H1 (cell line): ENCODE measurements at regions not wholly inside any gene's neighbourhood (a gene's known extent, or its start where the extent isn't known, plus 50 kb on each side); places are given as distances from the start of the nearest gene placed in this dataset.

Experiments used
- CTCF ChIA-PET: fragments of 300-600 bp; sonication (Branson Sonifier 250); formaldehyde crosslinking; loops from one replicate; lab custom pipeline; 2021; ENCODE audit not compliant: partially characterized antibody; lab: Charles Lee
- POLR2A ChIA-PET: fragments of 300-600 bp; sonication (Branson Sonifier 250); formaldehyde crosslinking; loops from one replicate; lab custom pipeline; 2021; ENCODE audit warnings: inconsistent platforms; ENCODE audit not compliant: partially characterized antibody; lab: Charles Lee
- DNase-seq, 2 experiments: peaks; one replicate each; pipeline versions ENCODE4 v3.0.0 to v3.0.0-alpha.2; 2010 to 2022; ENCODE audit warnings: low spot score in 2 of 2, low read depth in 1 of 2, mixed read lengths in 1 of 2
- FAIRE-seq: peaks from 2 replicates; lab custom pipeline; 2011; peaks lifted over from hg19 to GRCh38; lab: Jason Lieb, UNC
- H2AFZ ChIP-seq: 2 replicates; pipeline ENCODE4 v1.8.1; 2012; ENCODE audit warnings: low read length, inconsistent platforms
- H2AK5ac ChIP-seq: 2 replicates; pipeline ENCODE4 v1.6.1; 2013; ENCODE audit warnings: low read depth, low read length
- H2BK120ac ChIP-seq: replicated peaks from 2 replicates; pipeline ENCODE3; 2013; ENCODE audit warnings: low read depth, low read length, inconsistent platforms
- H2BK12ac ChIP-seq: 2 replicates; pipeline ENCODE4 v1.6.1; 2013; ENCODE audit warnings: low read depth, low read length
- H2BK15ac ChIP-seq: 2 replicates; pipeline ENCODE4 v1.6.1; 2013; ENCODE audit warnings: low read length
- H2BK20ac ChIP-seq: 2 replicates; pipeline ENCODE4 v1.6.1; 2013; ENCODE audit warnings: low read length
- H2BK5ac ChIP-seq: 2 replicates; pipeline ENCODE4 v1.6.1; 2013; ENCODE audit warnings: low read depth, low read length
- H3K14ac ChIP-seq: 2 replicates; pipeline ENCODE4 v1.6.1; 2013; ENCODE audit warnings: inconsistent platforms; ENCODE audit not compliant: insufficient read length
- H3K18ac ChIP-seq: 2 replicates; pipeline ENCODE4 v1.6.1; 2013; ENCODE audit warnings: low read length; ENCODE audit errors: extremely low read depth
- H3K23ac ChIP-seq: 2 replicates; pipeline ENCODE4 v1.6.1; 2013; ENCODE audit warnings: inconsistent platforms; ENCODE audit not compliant: insufficient read length
- H3K23me2 ChIP-seq: 2 replicates; pipeline ENCODE4 v1.6.1; 2013; ENCODE audit warnings: low read depth, low read length
- H3K27ac ChIP-seq: 2 replicates; pipeline ENCODE4 v1.6.1; 2011; ENCODE audit warnings: low read depth, low read length, inconsistent platforms
- H3K27me3 ChIP-seq, 4 experiments: replicated peaks in 1 of 4; 1 replicate in 1 of 4; 2 replicates in 3 of 4; pipeline versions ENCODE4 v1.6.1 to v1.8.1; 2011 to 2013; ENCODE audit warnings: low read length in 3 of 4, mild to moderate bottlenecking in 3 of 4, inconsistent platforms in 2 of 4, mixed read lengths in 2 of 4, moderate library complexity in 1 of 4; ENCODE audit not compliant: control insufficient read depth in 3 of 4, insufficient read depth in 3 of 4; ENCODE audit errors: extremely low read depth in 1 of 4
- H3K36me3 ChIP-seq, 4 experiments: 2 replicates each; pipeline versions ENCODE4 v1.6.1 to v1.8.1; 2011 to 2013; ENCODE audit warnings: mild to moderate bottlenecking in 4 of 4, low read length in 3 of 4, moderate library complexity in 2 of 4, control low read depth in 1 of 4, inconsistent platforms in 1 of 4; ENCODE audit not compliant: insufficient read depth in 4 of 4, control insufficient read depth in 2 of 4
- H3K4ac ChIP-seq: replicated peaks from 2 replicates; pipeline ENCODE3; 2013; ENCODE audit warnings: low read length, low read depth, mixed read lengths, inconsistent platforms; ENCODE audit not compliant: insufficient read length
- H3K4me1 ChIP-seq, 4 experiments: replicated peaks in 1 of 4; 1 replicate in 1 of 4; 2 replicates in 3 of 4; pipeline versions ENCODE4 v1.6.1 to v1.8.1; 2011 to 2013; ENCODE audit warnings: low read length in 3 of 4, inconsistent platforms in 2 of 4, mixed read lengths in 1 of 4; ENCODE audit not compliant: insufficient read depth in 4 of 4, control insufficient read depth in 3 of 4
- H3K4me2 ChIP-seq, 2 experiments: 2 replicates each; pipeline versions ENCODE4 v1.6.1 to v1.8.1; 2011 to 2013; ENCODE audit warnings: low read depth in 2 of 2, low read length in 2 of 2, control low read depth in 1 of 2, inconsistent platforms in 1 of 2, mild to moderate bottlenecking in 1 of 2; ENCODE audit not compliant: insufficient read depth in 1 of 2
- H3K4me3 ChIP-seq, 4 experiments: fragments of 200-600, 300-600 bp in 1 of 4; sonication (generic), shearing (Covaris generic), sonication (Bioruptor Twin) in 1 of 4; 2 replicates each; pipeline versions ENCODE4 v1.5.1 to v1.8.1; 2011 to 2016; ENCODE audit warnings: low read length in 4 of 4, low read depth in 3 of 4, control low read depth in 2 of 4, inconsistent platforms in 2 of 4, mild to moderate bottlenecking in 2 of 4, mixed read lengths in 1 of 4, moderate library complexity in 1 of 4; ENCODE audit not compliant: insufficient read depth in 2 of 4; ENCODE audit errors: extremely low read depth in 1 of 4
- H3K56ac ChIP-seq: replicated peaks from 2 replicates; pipeline ENCODE3; 2013; ENCODE audit warnings: low read depth, mild to moderate bottlenecking, mixed read lengths, low read length, inconsistent platforms; ENCODE audit not compliant: insufficient read length
- H3K79me1 ChIP-seq: 2 replicates; pipeline ENCODE4 v1.6.1; 2013; ENCODE audit warnings: low read depth, low read length, control low read depth
- H3K79me2 ChIP-seq, 2 experiments: 2 replicates each; pipeline versions ENCODE4 v1.6.1 to v1.8.1; 2012 to 2013; ENCODE audit warnings: low read length in 2 of 2, mild to moderate bottlenecking in 2 of 2, inconsistent platforms in 1 of 2; ENCODE audit not compliant: insufficient read depth in 2 of 2, control insufficient read depth in 1 of 2
- H3K9ac ChIP-seq, 4 experiments: replicated peaks in 1 of 4; 1 replicate in 1 of 4; 2 replicates in 3 of 4; pipeline versions ENCODE4 v1.6.1 to v1.8.1; 2011 to 2013; ENCODE audit warnings: low read depth in 3 of 4, low read length in 3 of 4, control low read depth in 2 of 4, mild to moderate bottlenecking in 2 of 4, moderate library complexity in 2 of 4, inconsistent platforms in 1 of 4; ENCODE audit errors: extremely low read depth in 1 of 4
- H3K9me3 ChIP-seq, 2 experiments: 2 replicates each; pipeline versions ENCODE4 v1.6.1 to v1.8.1; 2012 to 2013; ENCODE audit warnings: mild to moderate bottlenecking in 2 of 2, moderate library complexity in 2 of 2, control low read depth in 1 of 2, inconsistent platforms in 1 of 2, low read depth in 1 of 2, low read length in 1 of 2, mixed read lengths in 1 of 2; ENCODE audit not compliant: insufficient read depth in 2 of 2
- H4K20me1 ChIP-seq, 2 experiments: replicated peaks in 1 of 2; 2 replicates each; pipeline versions ENCODE3 to v1.8.1; 2011 to 2013; ENCODE audit warnings: inconsistent platforms in 2 of 2, low read length in 2 of 2, mild to moderate bottlenecking in 1 of 2; ENCODE audit not compliant: insufficient read depth in 2 of 2, control insufficient read depth in 1 of 2
- H4K5ac ChIP-seq: 2 replicates; pipeline ENCODE4 v1.6.1; 2013; ENCODE audit warnings: low read length, low read depth, mixed read lengths, inconsistent platforms; ENCODE audit not compliant: insufficient read length
- H4K8ac ChIP-seq: 2 replicates; pipeline ENCODE4 v1.8.0; 2013; ENCODE audit warnings: mild to moderate bottlenecking, moderate library complexity, low read length, inconsistent platforms; ENCODE audit not compliant: insufficient read depth; ENCODE audit errors: extremely low read depth
- H4K91ac ChIP-seq: replicated peaks from 2 replicates; pipeline ENCODE3; 2013; ENCODE audit warnings: low read length, mixed read lengths, inconsistent platforms; ENCODE audit not compliant: insufficient read length
- EZH2 ChIP-seq: fragments of 200-600 bp; sonication (generic); IDR thresholded peaks from 2 replicates; pipeline ENCODE4 v1.7.1; 2012; ENCODE audit warnings: low read depth, mild to moderate bottlenecking, moderate library complexity, low read length, inconsistent platforms; ENCODE audit not compliant: severe bottlenecking
- ZNF274 ChIP-seq: IDR thresholded peaks from 2 replicates; pipeline ENCODE4 v1.7.0; 2012; ENCODE audit warnings: low read length, borderline replicate concordance; ENCODE audit errors: extremely low read depth
- WGBS, 2 experiments: shearing (Covaris generic) in 1 of 2; methylation state at CpG; one replicate each; pipeline versions ENCODE4 v1.1.6 to v1.1.7; 2013 to 2015; ENCODE audit warnings: low lambda C conversion rate in 2 of 2, mixed read lengths in 2 of 2, inconsistent platforms in 1 of 2, low coverage in 1 of 2, missing lambda C conversion rate in 1 of 2; ENCODE audit not compliant: insufficient replicate concordance in 2 of 2, insufficient coverage in 1 of 2, insufficient read length in 1 of 2; ENCODE audit errors: extremely low coverage in 1 of 2, missing lambda C conversion rate in 1 of 2; 5-methylcytosine and 5-hydroxymethylcytosine counted together

GRCh38 chr15:60162968-60163355 is 158.9 kb downstream of the FOXB1 start:
- FAIRE-seq (no peak), DNase-seq (no peak)
- H4K5ac ChIP-seq: no peak overlapping the region
- no peak overlapping the region for H3K27ac ChIP-seq
- 83% methylated on average over 4 of the region's 4 CpGs; no CpG with 5 or more reads in 1 of the 2 experiments for WGBS, 2 experiments
- no peak overlapping the region for H2BK15ac ChIP-seq
- no peaks in the 10 kb centered on the region for H3K9me3 ChIP-seq
- H4K91ac ChIP-seq: no peak overlapping the region
- H3K23ac ChIP-seq: no peak overlapping the region
- H3K4me2 ChIP-seq: no peak overlapping the region
- POLR2A ChIA-PET: no interaction called here
- H3K23me2 ChIP-seq: no peaks in the 10 kb centered on the region
- CTCF ChIA-PET: interaction anchor here (1.0 to 1.6 kb wide), 4 partner anchors 12 to 35 kb away, joined by 4 to 7 read pairs (median 4); no protein-coding TSS in a partner anchor
- no peak overlapping the region for H2BK20ac ChIP-seq
- no peaks in the 10 kb centered on the region for H3K79me2 ChIP-seq
- no peak overlapping the region for H2AK5ac ChIP-seq
- H4K8ac ChIP-seq: no peak overlapping the region
- no peak overlapping the region for H2BK5ac ChIP-seq
- no peak overlapping the region for H3K4me3 ChIP-seq
- H3K14ac ChIP-seq: no peak overlapping the region
- H4K20me1 ChIP-seq: no peaks in the 10 kb centered on the region
- H3K36me3 ChIP-seq: no peaks in the 10 kb centered on the region
- H3K4ac ChIP-seq: no peak overlapping the region
- no peak overlapping the region for H2BK120ac ChIP-seq
- TF ChIP-seq EZH2 (no peak), ZNF274 (no peak)
- H2AFZ ChIP-seq: no peak overlapping the region
- peaks cover 0 to 3% (median 0%) of the 10 kb centered on the region in 4 experiments; a peak in 4 of 7 replicates for H3K4me1 ChIP-seq
- no peaks in the 10 kb centered on the region for H3K27me3 ChIP-seq
- no peak overlapping the region for H3K18ac ChIP-seq
- no peak overlapping the region for H2BK12ac ChIP-seq
- no peak overlapping the region for H3K56ac ChIP-seq
- H3K79me1 ChIP-seq: no peaks in the 10 kb centered on the region
- no peak overlapping the region for H3K9ac ChIP-seq
